GM13977 (cell line): ENCODE measurements at regions not wholly inside any gene's neighbourhood (a gene's known extent, or its start where the extent isn't known, plus 50 kb on each side); places are given as distances from the start of the nearest gene placed in this dataset.

Experiments
- DNase-seq: peaks from one replicate; pipeline ENCODE4 v3.0.0; 2012; ENCODE audit warnings: low spot score
- CTCF ChIP-seq: IDR thresholded peaks from 2 replicates; pipeline ENCODE4 v1.5.1; 2012; ENCODE audit warnings: mild to moderate bottlenecking, control low read depth; ENCODE audit not compliant: insufficient read depth; ENCODE audit errors: extremely low read depth, missing control alignments
- in situ Hi-C: fragments of 300-500 bp; cut with MboI; formaldehyde crosslinking; loops from one replicate; pipeline ENCODE4 v1.12.0; 2022; ENCODE audit warnings: low sequenced_read_pairs, low pct_unique_long_range_greater_than_20kb, mixed read lengths, inconsistent platforms; ENCODE audit not compliant: unreplicated experiment

GRCh38 chr2:12929758-12930157, 213.0 kb downstream of the TRIB2 start:
- no peak for DNase-seq
- in situ Hi-C loops, result no loop called here
- no peak for TF ChIP-seq CTCF

- DNase-seq, result no peak
- TF ChIP-seq CTCF, result no peak
- in situ Hi-C loops, result no loop called here
Measured at GRCh38 chr2:12930391-12930790, 213.7 kb downstream of the TRIB2 start.

- in situ Hi-C loops, result no loop called here
- DNase-seq, result peak; percentile 60
Measured at GRCh38 chr2:12931186-12931844, 214.6 kb downstream of the TRIB2 start.

GRCh38 chr2:12932192-12932591, 215.5 kb downstream of the TRIB2 start:
- in situ Hi-C loops, result no loop called here
- no peak for TF ChIP-seq CTCF
- no peak for DNase-seq

More at GRCh38 chr2:12931186-12931844, 214.6 kb downstream of the TRIB2 start:
- peak; percentile 72 for TF ChIP-seq CTCF

- in situ Hi-C loops, result no loop called here
- DNase-seq, result no peak
- no peak for TF ChIP-seq CTCF
Measured at GRCh38 chr2:12934146-12934756, 217.5 kb downstream of the TRIB2 start.

- in situ Hi-C loops, result no loop called here
- DNase-seq, result no peak
- TF ChIP-seq CTCF, result no peak
Measured at GRCh38 chr2:12935222-12935621, 218.5 kb downstream of the TRIB2 start.

GRCh38 chr2:12935796-12936195, 219.1 kb downstream of the TRIB2 start:
- no peak for DNase-seq
- TF ChIP-seq CTCF, result no peak
- in situ Hi-C loops, result no loop called here
